IMR-90 (cell line): ENCODE measurements at regions not wholly inside any gene's neighbourhood (a gene's known extent, or its start where the extent isn't known, plus 50 kb on each side); places are given as distances from the start of the nearest gene placed in this dataset.
A peak's percentile ranks its signal among the peaks of the same experiment; 100 is the strongest.

Source experiments
- ATAC-seq: fragments of 200-7000 bp; cut with Tn5 transposase; 2 replicates; pipeline ENCODE4 v1.9.1; 2020; ENCODE audit warnings: low read depth, mild to moderate bottlenecking, moderate library complexity
- BruUV-seq: library from RNA; stranded (reverse); fragments of 400-500 nt; replicated peaks from 2 replicates; lab custom pipeline; 2021; lab: Mats Ljungman, UMichigan
- CTCF ChIA-PET: fragments of 300-600 bp; formaldehyde crosslinking; extraction: SDS; loops from one replicate; lab custom pipeline; 2021; ENCODE audit warnings: antibody characterized with exemption; lab: Yijun Ruan, JAX
- POLR2A ChIA-PET: fragments of 300-600 bp; sonication (Branson Sonifier 250); formaldehyde crosslinking; loops from one replicate; lab custom pipeline; 2022; ENCODE audit warnings: antibody characterized with exemption; ENCODE audit not compliant: unreplicated experiment; lab: Charles Lee
- DNase-seq: peaks from one replicate; pipeline ENCODE4 v3.0.0; 2013
- H2AFZ ChIP-seq: replicated peaks from 2 replicates; pipeline ENCODE3; 2013; ENCODE audit warnings: low read length, mild to moderate bottlenecking; ENCODE audit not compliant: poor library complexity
- H2AK5ac ChIP-seq: 2 replicates; pipeline ENCODE4 v1.6.1; 2013; ENCODE audit warnings: low read depth, low read length, inconsistent platforms
- H2AK9ac ChIP-seq: replicated peaks from 2 replicates; pipeline ENCODE3; 2013; ENCODE audit warnings: mild to moderate bottlenecking, low read depth, low read length, moderate library complexity; ENCODE audit not compliant: poor library complexity
- H2BK120ac ChIP-seq: 2 replicates; pipeline ENCODE4 v1.6.1; 2013; ENCODE audit warnings: low read depth, low read length, inconsistent platforms
- H2BK15ac ChIP-seq: 3 replicates; pipeline ENCODE4 v1.6.1; 2013; ENCODE audit warnings: low read depth, low read length, inconsistent platforms
- H2BK20ac ChIP-seq: 2 replicates; pipeline ENCODE4 v1.6.1; 2013; ENCODE audit warnings: low read depth, mild to moderate bottlenecking, inconsistent platforms, low read length, moderate library complexity
- H2BK5ac ChIP-seq: 2 replicates; pipeline ENCODE4 v1.6.1; 2013; ENCODE audit warnings: mild to moderate bottlenecking, low read depth, low read length, inconsistent platforms; ENCODE audit not compliant: poor library complexity, severe bottlenecking
- H3K14ac ChIP-seq: replicated peaks from 2 replicates; pipeline ENCODE4 v1.6.1; 2013; ENCODE audit warnings: low read depth, low read length, inconsistent platforms
- H3K18ac ChIP-seq: 2 replicates; pipeline ENCODE4 v1.6.1; 2013; ENCODE audit warnings: low read depth, low read length, control low read depth
- H3K23ac ChIP-seq: 2 replicates; pipeline ENCODE4 v1.6.1; 2013; ENCODE audit warnings: low read depth, low read length, inconsistent platforms
- H3K27ac ChIP-seq: 2 replicates; pipeline ENCODE4 v1.5.1; 2013; ENCODE audit warnings: mild to moderate bottlenecking, control low read depth, low read length; ENCODE audit not compliant: insufficient read depth
- H3K27me3 ChIP-seq: 2 replicates; pipeline ENCODE4 v1.6.1; 2013; ENCODE audit warnings: low read length; ENCODE audit not compliant: control insufficient read depth, insufficient read depth
- H3K36me3 ChIP-seq: 2 replicates; pipeline ENCODE4 v1.6.1; 2013; ENCODE audit warnings: low read length, mixed read lengths; ENCODE audit not compliant: control insufficient read depth, insufficient read depth
- H3K4ac ChIP-seq: 2 replicates; pipeline ENCODE4 v1.6.1; 2013; ENCODE audit warnings: low read depth, low read length, inconsistent platforms
- H3K4me1 ChIP-seq: 2 replicates; pipeline ENCODE4 v1.6.1; 2013; ENCODE audit warnings: low read length, mixed read lengths; ENCODE audit not compliant: control insufficient read depth, insufficient read depth
- H3K4me2 ChIP-seq: 2 replicates; pipeline ENCODE4 v1.6.1; 2013; ENCODE audit warnings: low read depth, mild to moderate bottlenecking, control low read depth, low read length, moderate library complexity
- H3K4me3 ChIP-seq: 2 replicates; pipeline ENCODE4 v1.5.1; 2013; ENCODE audit warnings: low read depth, mild to moderate bottlenecking, control low read depth, low read length, moderate library complexity; ENCODE audit not compliant: insufficient read depth
- H3K56ac ChIP-seq: 2 replicates; pipeline ENCODE4 v1.6.1; 2013; ENCODE audit warnings: low read length, inconsistent platforms; ENCODE audit not compliant: insufficient read depth; ENCODE audit errors: extremely low read depth
- H3K79me1 ChIP-seq, 2 experiments: 2 replicates each; pipeline ENCODE4 v1.6.1; 2013; ENCODE audit warnings: low read length in 2 of 2, inconsistent platforms in 1 of 2, low read depth in 1 of 2
- H3K9ac ChIP-seq: 2 replicates; pipeline ENCODE4 v1.6.1; 2013; ENCODE audit warnings: low read depth, low read length, control low read depth
- H3K9me1 ChIP-seq: 2 replicates; pipeline ENCODE4 v1.6.1; 2013; ENCODE audit warnings: low read length, inconsistent platforms; ENCODE audit not compliant: insufficient read depth
- H3K9me3 ChIP-seq: 2 replicates; pipeline ENCODE4 v1.6.1; 2013; ENCODE audit warnings: low read length; ENCODE audit not compliant: control insufficient read depth, insufficient read depth
- H4K20me1 ChIP-seq: 2 replicates; pipeline ENCODE4 v1.6.1; 2013; ENCODE audit warnings: low read length, inconsistent platforms; ENCODE audit not compliant: insufficient read depth
- H4K5ac ChIP-seq: 2 replicates; pipeline ENCODE4 v1.6.1; 2013; ENCODE audit warnings: mild to moderate bottlenecking, low read depth, low read length, control low read depth
- H4K8ac ChIP-seq, 2 experiments: 2 replicates each; pipeline ENCODE4 v1.6.1; 2013; ENCODE audit warnings: low read depth in 2 of 2, low read length in 2 of 2, control low read depth in 1 of 2, inconsistent platforms in 1 of 2
- H4K91ac ChIP-seq: 2 replicates; pipeline ENCODE4 v1.6.1; 2013; ENCODE audit warnings: low read depth, low read length, inconsistent platforms; ENCODE audit not compliant: insufficient read depth
- BHLHE40 ChIP-seq: fragments of 150-350 bp; IDR thresholded peaks from 2 replicates; pipeline ENCODE4 v1.6.1; 2016; ENCODE audit warnings: mild to moderate bottlenecking, low read depth, low read length
- CHD1 ChIP-seq: IDR thresholded peaks from 2 replicates; pipeline ENCODE4 v1.6.1; 2012; ENCODE audit warnings: low read depth, low read length, improper control_type of control experiment
- RCOR1 ChIP-seq: IDR thresholded peaks from 2 replicates; pipeline ENCODE4 v1.6.1; 2012; ENCODE audit warnings: mild to moderate bottlenecking, low read length, improper control_type of control experiment; ENCODE audit not compliant: insufficient replicate concordance
- dilution Hi-C: fragments of 300-500 bp; cut with HindIII; formaldehyde crosslinking; loops from one replicate; pipeline ENCODE4 v1.14.3; 2018; ENCODE audit warnings: low sequenced_read_pairs; ENCODE audit not compliant: unreplicated experiment
- in situ Hi-C: fragments of 300-500 bp; cut with MboI; formaldehyde crosslinking; loops from 3 replicates; pipeline ENCODE4 v1.14.3; 2019; ENCODE audit warnings: low sequenced_read_pairs, inconsistent platforms, mixed read lengths
- intact Hi-C: fragments of 100-400 bp; cut with micrococcal nuclease; formaldehyde crosslinking; loops from 2 replicates; pipeline ENCODE4 v1.10.0; 2022

- intact Hi-C loops, result no loop called here
- Histone ChIP-seq H3K4me3 (no peak overlapping the region), H2AFZ (no peak overlapping the region), H4K8ac (no peak overlapping the region), H3K23ac (no peak overlapping the region), H3K18ac (0 out of 2 replicates have a peak overlapping the region, but pooled peaks have one; percentile 34), H2BK15ac (no peak overlapping the region), H3K36me3 (no peaks in the 10 kb centered on the region), H3K56ac (no peak overlapping the region), H3K9ac (no peak overlapping the region), H3K4me2 (no peak overlapping the region), H4K91ac (no peak overlapping the region), H3K9me3 (no peaks in the 10 kb centered on the region), H4K20me1 (no peaks in the 10 kb centered on the region), H3K27me3 (0 out of 2 replicates have a peak, but pooled peaks cover 2% of the 10 kb centered on the region), H2BK120ac (no peak overlapping the region), H2AK5ac (no peak overlapping the region), H4K5ac (no peak overlapping the region), H3K79me1 (no peaks in the 10 kb centered on the region), H2BK5ac (no peak overlapping the region), H3K4me1 (peaks cover 9% of the 10 kb centered on the region), H3K9me1 (peaks cover 5% of the 10 kb centered on the region), H3K14ac (no peak overlapping the region), H3K27ac (no peak overlapping the region), H2AK9ac (no peak overlapping the region), H2BK20ac (no peak overlapping the region), H3K4ac (no peak overlapping the region)
- CTCF ChIA-PET, result no interaction called here
- in situ Hi-C loops, result no loop called here
- ATAC-seq, result no peak
- POLR2A ChIA-PET, result interaction anchor here (0.6 kb wide), 1 partner anchor 880 kb away, joined by 9 read pairs; no protein-coding TSS in a partner anchor
- dilution Hi-C loops, result no loop called here
- no peak for DNase-seq
- no peak for TF ChIP-seq RCOR1
- TF ChIP-seq BHLHE40, result no peak
- no peak for TF ChIP-seq CHD1
- BruUV-seq, result no TSS peak
These were observed 612.8 kb downstream of the INSC start for GRCh38 chr11:15727520-15727914.
